ENCODE measurements at regions not wholly inside any gene's neighbourhood (a gene's known extent, or its start where the extent isn't known, plus 50 kb on each side); places are given as distances from the start of the nearest gene placed in this dataset.
"Not testable (repeated sequence)": the region's sequence is repeated elsewhere in the genome, so short reads cannot be mapped to it uniquely, and the experiment has no call there.

GRCh38 chr13:83780227-83780626, 102.0 kb downstream of the SLITRK1 start:
- no peaks in the 10 kb centered on the region for H3K4me1 ChIP-seq (ENCODE audit: insufficient read depth, low read length)
- no peak overlapping the region for H3K9ac ChIP-seq (ENCODE audit: low read length)
- H3K9me3 ChIP-seq (ENCODE audit: low read length) = no peaks in the 10 kb centered on the region
- H3K4me3 ChIP-seq (ENCODE audit: low read depth in 1 of 2, low read length in 2 of 2) = no peak overlapping the region
- no peaks in the 10 kb centered on the region for H3K27me3 ChIP-seq (ENCODE audit: control insufficient read depth in 1 of 2, insufficient read depth in 2 of 2, low read length in 2 of 2)
- H3K36me3 ChIP-seq (ENCODE audit: insufficient read depth, low read length) = no peaks in the 10 kb centered on the region
- no peak overlapping the region for H3K27ac ChIP-seq (ENCODE audit: low read depth, low read length)

DNA sequence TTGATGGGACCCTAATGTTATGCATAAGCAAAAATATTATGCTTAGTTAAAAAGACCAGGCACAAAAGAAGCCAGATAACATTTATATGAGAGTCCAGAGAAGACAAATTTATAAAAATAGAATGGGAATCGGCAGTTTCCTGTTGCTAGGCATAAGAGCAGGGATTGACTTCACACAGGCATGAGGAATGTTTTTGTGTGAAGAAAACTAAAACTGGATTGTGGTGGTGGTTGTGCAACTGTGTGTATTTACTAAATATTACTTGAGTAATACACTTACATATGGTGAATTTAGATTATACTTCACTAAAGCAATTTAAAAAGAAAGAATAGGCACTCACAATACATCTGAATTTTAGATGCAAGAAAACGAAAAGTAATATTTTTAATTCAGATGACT, 108.3 kb downstream of the SLITRK1 start:
- Histone ChIP-seq H3K4me3 (ENCODE audit: low read depth in 1 of 2, low read length in 2 of 2) (no peak overlapping the region), H3K36me3 (ENCODE audit: insufficient read depth, low read length) (no peaks in the 10 kb centered on the region), H3K9ac (ENCODE audit: low read length) (no peak overlapping the region), H3K9me3 (ENCODE audit: low read length) (no peaks in the 10 kb centered on the region), H3K27me3 (ENCODE audit: control insufficient read depth in 1 of 2, insufficient read depth in 2 of 2, low read length in 2 of 2) (no peaks in the 10 kb centered on the region), H3K27ac (ENCODE audit: low read depth, low read length) (no peak overlapping the region), H3K4me1 (ENCODE audit: insufficient read depth, low read length) (no peaks in the 10 kb centered on the region)

GRCh38 chr13:83765796-83766195, 116.5 kb downstream of the SLITRK1 start:
- Histone ChIP-seq H3K27ac (ENCODE audit: low read depth, low read length) (no peak overlapping the region), H3K9me3 (ENCODE audit: low read length) (no peaks in the 10 kb centered on the region), H3K4me3 (ENCODE audit: low read depth in 1 of 2, low read length in 2 of 2) (no peak overlapping the region), H3K9ac (ENCODE audit: low read length) (no peak overlapping the region), H3K27me3 (ENCODE audit: control insufficient read depth in 1 of 2, insufficient read depth in 2 of 2, low read length in 2 of 2) (no peaks in the 10 kb centered on the region), H3K4me1 (ENCODE audit: insufficient read depth, low read length) (no peaks in the 10 kb centered on the region), H3K36me3 (ENCODE audit: insufficient read depth, low read length) (no peaks in the 10 kb centered on the region)

GRCh38 chr13:83761631-83762030, 120.6 kb downstream of the SLITRK1 start:
- no peaks in the 10 kb centered on the region for H3K27me3 ChIP-seq (ENCODE audit: control insufficient read depth in 1 of 2, insufficient read depth in 2 of 2, low read length in 2 of 2)
- H3K9me3 ChIP-seq (ENCODE audit: low read length) = no peaks in the 10 kb centered on the region
- H3K4me1 ChIP-seq (ENCODE audit: insufficient read depth, low read length) = no peaks in the 10 kb centered on the region
- H3K27ac ChIP-seq (ENCODE audit: low read depth, low read length) = no peak overlapping the region
- H3K9ac ChIP-seq (ENCODE audit: low read length) = no peak overlapping the region
- no peaks in the 10 kb centered on the region for H3K36me3 ChIP-seq (ENCODE audit: insufficient read depth, low read length)
- no peak overlapping the region for H3K4me3 ChIP-seq (ENCODE audit: low read depth in 1 of 2, low read length in 2 of 2)

DNA sequence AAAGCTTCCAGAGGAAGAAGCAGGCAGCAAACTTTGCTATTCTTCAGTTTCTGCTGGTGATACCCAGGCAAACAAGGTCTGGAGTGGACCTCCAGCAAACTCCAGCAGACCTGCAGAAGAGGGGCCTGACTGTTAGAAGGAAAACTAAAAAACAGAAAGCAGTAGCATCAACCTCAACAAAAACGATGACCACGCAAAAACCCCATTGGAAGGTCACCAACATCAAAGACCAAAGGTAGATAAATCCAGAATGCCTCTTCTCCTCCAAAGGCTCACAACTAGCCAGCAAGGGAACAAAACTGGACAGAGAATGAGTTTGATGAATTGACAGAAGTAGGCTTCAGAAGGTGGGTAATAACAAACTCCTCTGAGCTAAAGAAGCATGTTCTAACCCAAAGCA, 127.1 kb downstream of the SLITRK1 start:
- not testable (repeated sequence) for H3K27me3 ChIP-seq (ENCODE audit: control insufficient read depth in 1 of 2, insufficient read depth in 2 of 2, low read length in 2 of 2); H3K4me3 ChIP-seq (ENCODE audit: low read depth in 1 of 2, low read length in 2 of 2); H3K4me1 ChIP-seq (ENCODE audit: insufficient read depth, low read length); H3K36me3 ChIP-seq (ENCODE audit: insufficient read depth, low read length); H3K9ac ChIP-seq (ENCODE audit: low read length); H3K9me3 ChIP-seq (ENCODE audit: low read length); H3K27ac ChIP-seq (ENCODE audit: low read depth, low read length)

- Histone ChIP-seq H3K36me3 (ENCODE audit: insufficient read depth, low read length) (no peaks in the 10 kb centered on the region), H3K9ac (ENCODE audit: low read length) (no peak overlapping the region), H3K27me3 (ENCODE audit: control insufficient read depth in 1 of 2, insufficient read depth in 2 of 2, low read length in 2 of 2) (no peaks in the 10 kb centered on the region), H3K4me3 (ENCODE audit: low read depth in 1 of 2, low read length in 2 of 2) (no peak overlapping the region), H3K4me1 (ENCODE audit: insufficient read depth, low read length) (no peaks in the 10 kb centered on the region), H3K27ac (ENCODE audit: low read depth, low read length) (no peak overlapping the region), H3K9me3 (ENCODE audit: low read length) (no peaks in the 10 kb centered on the region)
Observed at GRCh38 chr13:83753912-83754624, 128.2 kb downstream of the SLITRK1 start.

- Histone ChIP-seq H3K36me3 (ENCODE audit: insufficient read depth, low read length) (no peaks in the 10 kb centered on the region), H3K27ac (ENCODE audit: low read depth, low read length) (no peak overlapping the region), H3K9ac (ENCODE audit: low read length) (no peak overlapping the region), H3K9me3 (ENCODE audit: low read length) (no peaks in the 10 kb centered on the region), H3K4me1 (ENCODE audit: insufficient read depth, low read length) (no peaks in the 10 kb centered on the region), H3K27me3 (ENCODE audit: control insufficient read depth in 1 of 2, insufficient read depth in 2 of 2, low read length in 2 of 2) (no peaks in the 10 kb centered on the region), H3K4me3 (ENCODE audit: low read depth in 1 of 2, low read length in 2 of 2) (no peak overlapping the region)
Observed at GRCh38 chr13:83752141-83752540, 130.1 kb downstream of the SLITRK1 start.

DNA sequence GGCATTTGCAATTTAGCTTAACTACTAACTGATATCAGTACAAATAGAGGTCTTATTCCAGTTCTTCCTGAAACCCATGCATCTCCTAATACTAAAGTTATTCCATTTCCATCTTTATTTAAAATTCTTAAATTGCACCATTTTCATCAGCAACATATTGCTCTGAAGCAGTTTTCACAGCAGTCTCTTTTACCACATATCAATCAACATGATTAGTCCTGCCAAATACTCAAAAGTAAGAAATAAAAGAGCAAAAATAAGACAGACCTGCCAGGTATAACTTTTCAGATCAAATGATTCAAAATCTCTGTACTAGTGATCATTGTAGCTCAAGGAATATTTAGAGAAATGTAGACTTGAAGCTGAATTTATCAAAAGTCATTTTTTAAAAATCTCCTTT, 141.7 kb downstream of the SLITRK1 start:
- no peaks in the 10 kb centered on the region for H3K4me1 ChIP-seq (ENCODE audit: insufficient read depth, low read length)
- no peaks in the 10 kb centered on the region for H3K36me3 ChIP-seq (ENCODE audit: insufficient read depth, low read length)
- H3K9ac ChIP-seq (ENCODE audit: low read length) = no peak overlapping the region
- H3K9me3 ChIP-seq (ENCODE audit: low read length) = no peaks in the 10 kb centered on the region
- H3K27me3 ChIP-seq (ENCODE audit: control insufficient read depth in 1 of 2, insufficient read depth in 2 of 2, low read length in 2 of 2) = no peaks in the 10 kb centered on the region
- no peak overlapping the region for H3K4me3 ChIP-seq (ENCODE audit: low read depth in 1 of 2, low read length in 2 of 2)
- no peak overlapping the region for H3K27ac ChIP-seq (ENCODE audit: low read depth, low read length)

DNA sequence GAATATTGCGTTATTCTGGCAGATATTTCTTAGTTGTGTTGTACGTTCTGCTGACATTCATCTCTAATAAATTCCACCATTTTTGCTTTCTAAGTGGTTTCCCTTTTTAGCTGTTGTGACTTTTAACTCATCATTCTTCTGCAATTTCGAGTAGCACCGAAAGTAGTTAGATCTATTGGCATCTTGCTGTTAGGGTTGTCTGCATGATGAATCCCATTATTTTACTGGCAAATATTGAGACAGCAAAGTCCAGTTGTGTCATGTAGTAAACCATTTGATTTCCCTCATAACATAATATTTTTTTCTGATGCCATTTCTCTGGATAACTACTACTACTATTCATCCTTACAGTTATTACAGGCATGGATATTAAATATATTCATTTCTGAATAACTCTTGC, 143.9 kb downstream of the SLITRK1 start:
- Histone ChIP-seq H3K27me3 (ENCODE audit: control insufficient read depth in 1 of 2, insufficient read depth in 2 of 2, low read length in 2 of 2) (no peaks in the 10 kb centered on the region), H3K9ac (ENCODE audit: low read length) (no peak overlapping the region), H3K4me3 (ENCODE audit: low read depth in 1 of 2, low read length in 2 of 2) (no peak overlapping the region), H3K4me1 (ENCODE audit: insufficient read depth, low read length) (no peaks in the 10 kb centered on the region), H3K9me3 (ENCODE audit: low read length) (no peaks in the 10 kb centered on the region), H3K36me3 (ENCODE audit: insufficient read depth, low read length) (no peaks in the 10 kb centered on the region), H3K27ac (ENCODE audit: low read depth, low read length) (no peak overlapping the region)

DNA sequence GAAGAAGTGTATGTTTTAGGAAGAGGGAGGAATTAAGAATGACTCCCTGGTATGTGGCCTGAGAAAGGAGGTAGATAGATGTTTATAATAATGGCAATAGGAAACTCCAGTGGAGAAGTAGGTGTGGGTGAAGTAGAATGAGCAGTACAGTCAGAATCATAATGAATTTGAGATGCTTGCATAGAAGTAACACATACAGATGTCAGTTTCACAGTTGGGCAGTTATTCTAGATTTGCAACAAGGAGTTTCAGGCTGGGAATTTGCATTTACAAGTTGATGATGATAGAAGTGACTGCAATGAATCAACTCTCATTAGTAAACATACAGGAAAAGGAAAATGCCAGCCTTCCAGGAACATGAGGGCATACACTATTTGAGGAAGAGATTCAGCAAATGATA, 149.0 kb downstream of the SLITRK1 start:
- no peaks in the 10 kb centered on the region for H3K36me3 ChIP-seq (ENCODE audit: insufficient read depth, low read length)
- no peaks in the 10 kb centered on the region for H3K4me1 ChIP-seq (ENCODE audit: insufficient read depth, low read length)
- H3K27ac ChIP-seq (ENCODE audit: low read depth, low read length) = no peak overlapping the region
- no peaks in the 10 kb centered on the region for H3K27me3 ChIP-seq (ENCODE audit: control insufficient read depth in 1 of 2, insufficient read depth in 2 of 2, low read length in 2 of 2)
- H3K9ac ChIP-seq (ENCODE audit: low read length) = no peak overlapping the region
- no peaks in the 10 kb centered on the region for H3K9me3 ChIP-seq (ENCODE audit: low read length)
- no peak overlapping the region for H3K4me3 ChIP-seq (ENCODE audit: low read depth in 1 of 2, low read length in 2 of 2)

DNA sequence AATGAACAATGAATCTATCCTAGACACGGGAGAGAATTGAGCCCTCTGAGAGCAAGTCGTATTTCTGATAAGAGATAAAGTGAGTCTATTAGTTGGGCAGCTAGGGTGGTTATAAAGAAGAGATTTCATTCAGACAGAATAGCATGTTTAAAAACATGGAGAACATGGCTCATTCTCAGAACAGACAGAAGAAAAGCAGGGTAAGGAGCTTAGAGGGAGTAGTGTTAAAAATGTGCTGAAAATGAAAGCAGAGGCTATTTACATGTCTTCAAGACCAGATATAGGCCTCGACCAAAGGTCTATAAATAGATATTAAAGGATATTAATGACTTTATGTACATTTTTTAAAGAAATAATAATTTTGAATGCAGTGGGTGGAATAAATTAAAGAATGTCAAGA, 149.5 kb downstream of the SLITRK1 start:
- Histone ChIP-seq H3K9me3 (ENCODE audit: low read length) (no peaks in the 10 kb centered on the region), H3K4me3 (ENCODE audit: low read depth in 1 of 2, low read length in 2 of 2) (no peak overlapping the region), H3K36me3 (ENCODE audit: insufficient read depth, low read length) (no peaks in the 10 kb centered on the region), H3K4me1 (ENCODE audit: insufficient read depth, low read length) (no peaks in the 10 kb centered on the region), H3K9ac (ENCODE audit: low read length) (no peak overlapping the region), H3K27ac (ENCODE audit: low read depth, low read length) (no peak overlapping the region), H3K27me3 (ENCODE audit: control insufficient read depth in 1 of 2, insufficient read depth in 2 of 2, low read length in 2 of 2) (no peaks in the 10 kb centered on the region)

GRCh38 chr13:83731113-83731512, 151.2 kb downstream of the SLITRK1 start:
- Histone ChIP-seq H3K4me1 (ENCODE audit: insufficient read depth, low read length) (no peaks in the 10 kb centered on the region), H3K9me3 (ENCODE audit: low read length) (no peaks in the 10 kb centered on the region), H3K27ac (ENCODE audit: low read depth, low read length) (no peak overlapping the region), H3K4me3 (ENCODE audit: low read depth in 1 of 2, low read length in 2 of 2) (no peak overlapping the region), H3K36me3 (ENCODE audit: insufficient read depth, low read length) (no peaks in the 10 kb centered on the region), H3K9ac (ENCODE audit: low read length) (no peak overlapping the region), H3K27me3 (ENCODE audit: control insufficient read depth in 1 of 2, insufficient read depth in 2 of 2, low read length in 2 of 2) (no peaks in the 10 kb centered on the region)

Measured in muscle layer of colon (tissue), 2 donors.